GM04504 (cell line): ENCODE measurements at regions not wholly inside any gene's neighbourhood (a gene's known extent, or its start where the extent isn't known, plus 50 kb on each side); places are given as distances from the start of the nearest gene placed in this dataset.

Source experiments
- DNase-seq: peaks from one replicate; pipeline ENCODE4 v3.0.0-alpha.2; 2012; ENCODE audit warnings: low read depth

DNA sequence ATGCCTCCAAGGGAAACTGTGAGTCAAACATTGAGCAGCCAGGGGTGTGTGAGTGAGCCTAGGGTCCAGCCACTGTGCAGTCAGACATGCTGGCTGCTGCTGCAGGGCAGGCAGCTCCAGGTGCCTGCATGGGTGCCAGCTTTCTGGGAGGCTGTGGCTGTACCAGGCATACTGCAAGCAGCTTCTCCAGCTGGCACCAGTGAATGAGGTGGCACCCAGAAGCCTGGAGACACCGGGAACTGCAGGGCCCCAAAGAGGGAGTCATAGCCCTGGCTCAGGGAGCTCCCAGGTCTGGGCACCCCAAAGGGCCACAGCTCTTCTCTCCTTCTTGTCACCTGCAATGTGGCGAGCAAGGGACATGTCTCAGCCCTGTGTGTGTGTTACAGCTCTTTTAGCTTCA, 283.2 kb downstream of the RPRM start:
- no peak for DNase-seq

DNA sequence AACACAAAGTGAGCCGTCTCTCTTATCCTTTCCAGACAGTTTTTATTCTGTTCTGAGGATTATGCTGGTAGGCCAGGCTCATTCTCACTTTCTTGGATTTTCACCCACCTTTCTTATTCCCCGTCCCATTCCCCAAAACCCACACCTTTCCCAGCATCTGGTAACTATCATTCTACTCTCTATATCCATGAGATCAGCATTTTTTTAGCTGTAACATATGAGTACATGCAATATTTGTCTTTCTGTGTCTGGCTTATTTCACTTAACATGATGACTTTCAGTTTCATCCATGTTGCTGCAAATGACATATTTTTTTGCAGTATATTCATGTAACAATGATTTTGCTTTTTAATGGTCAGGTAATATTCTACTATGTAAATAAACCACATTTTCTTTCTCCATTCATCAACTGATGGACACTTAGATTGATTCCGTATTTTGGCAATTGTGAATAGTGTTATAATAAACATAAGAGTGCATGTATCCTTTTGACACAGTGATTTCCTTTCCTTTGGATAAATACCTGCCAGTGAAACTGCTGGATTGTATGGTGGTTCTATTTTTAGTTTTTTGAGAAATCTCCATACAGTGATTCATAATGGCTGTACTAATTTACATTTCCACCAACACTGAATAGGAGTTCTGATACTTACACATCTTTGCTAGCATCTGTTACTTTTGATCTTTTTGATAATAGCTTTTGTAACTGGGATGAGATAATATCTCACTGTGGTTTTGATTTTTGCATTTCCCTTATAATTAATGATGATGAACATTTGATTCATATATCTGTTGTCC, 289.3 kb downstream of the RPRM start:
- DNase-seq: no peak

DNA sequence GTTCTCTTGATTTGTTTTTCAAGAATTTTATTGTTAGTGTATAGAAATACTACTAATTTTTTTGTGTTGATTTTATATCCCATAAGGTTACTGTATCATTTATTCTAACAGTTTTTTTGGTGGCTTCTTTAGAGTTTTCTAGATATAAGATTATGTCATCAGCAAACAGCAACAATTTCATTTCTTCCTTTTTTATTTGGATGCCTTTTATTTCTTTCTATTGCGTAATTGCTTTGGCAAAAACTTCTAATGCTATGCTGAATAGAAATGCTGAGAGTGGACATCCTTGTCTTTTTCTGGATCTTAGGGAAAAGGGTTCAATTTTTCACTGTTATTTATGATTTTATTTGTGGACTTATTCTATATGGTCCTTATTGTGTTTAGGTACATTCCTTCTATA, 298.8 kb downstream of the RPRM start:
- no peak for DNase-seq

DNA sequence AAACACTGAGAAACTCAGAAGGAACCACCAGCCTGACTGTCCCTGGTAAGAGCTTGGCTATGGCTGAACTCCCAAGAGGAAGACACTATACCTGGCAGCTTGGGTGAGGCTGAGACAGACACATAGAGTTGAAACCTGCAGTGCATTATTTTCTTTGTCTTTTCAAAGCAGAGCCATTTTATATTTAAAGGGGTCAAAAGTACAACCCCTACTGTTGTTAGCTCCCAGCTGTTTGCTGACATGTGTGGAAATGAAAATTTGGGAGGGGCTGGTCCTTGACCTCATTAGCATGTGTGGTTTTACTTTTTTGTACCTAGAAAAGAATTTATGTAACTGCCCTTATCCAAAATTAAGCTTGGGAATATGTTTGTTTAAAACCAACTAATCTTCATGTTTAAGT, 309.0 kb downstream of the RPRM start:
- DNase-seq: no peak

DNA sequence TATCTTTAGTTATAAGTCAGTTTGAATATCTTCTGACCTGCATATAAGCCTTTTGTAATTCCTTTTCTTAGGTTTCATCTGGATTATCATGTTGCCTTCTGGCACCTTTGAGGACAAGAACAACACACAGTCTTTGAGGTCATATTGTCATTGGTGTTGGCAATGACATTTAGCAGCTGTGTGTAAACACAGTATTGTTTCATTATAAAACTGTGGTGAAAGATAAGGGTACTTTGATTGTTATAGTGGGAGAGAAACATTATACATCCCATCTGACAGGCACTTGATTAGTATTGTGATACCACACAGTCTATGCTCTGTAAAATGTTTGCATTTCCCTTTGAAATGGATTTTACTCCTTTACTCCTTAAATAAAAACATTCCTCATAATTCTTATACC, 313.5 kb downstream of the RPRM start:
- no peak for DNase-seq

DNA sequence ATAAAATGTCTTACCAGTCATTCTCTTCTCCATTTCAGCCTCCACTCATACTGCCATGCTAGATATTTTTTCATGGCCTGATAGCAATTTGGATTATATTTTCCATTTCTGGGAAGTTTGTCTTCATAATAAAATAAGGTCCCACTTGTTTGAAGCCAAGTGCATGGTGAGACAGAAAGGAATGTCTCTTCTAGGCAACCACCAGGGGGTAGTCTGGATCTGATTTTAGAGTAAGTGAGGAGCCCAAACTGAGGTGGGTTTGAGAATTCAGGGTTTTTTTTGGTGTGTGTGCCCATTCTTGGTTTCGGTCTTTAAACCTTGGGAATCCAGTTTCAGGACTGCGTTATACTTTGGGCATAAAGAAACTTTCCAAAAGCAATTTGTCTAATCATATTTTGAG, 315.5 kb downstream of the RPRM start:
- DNase-seq: no peak

DNA sequence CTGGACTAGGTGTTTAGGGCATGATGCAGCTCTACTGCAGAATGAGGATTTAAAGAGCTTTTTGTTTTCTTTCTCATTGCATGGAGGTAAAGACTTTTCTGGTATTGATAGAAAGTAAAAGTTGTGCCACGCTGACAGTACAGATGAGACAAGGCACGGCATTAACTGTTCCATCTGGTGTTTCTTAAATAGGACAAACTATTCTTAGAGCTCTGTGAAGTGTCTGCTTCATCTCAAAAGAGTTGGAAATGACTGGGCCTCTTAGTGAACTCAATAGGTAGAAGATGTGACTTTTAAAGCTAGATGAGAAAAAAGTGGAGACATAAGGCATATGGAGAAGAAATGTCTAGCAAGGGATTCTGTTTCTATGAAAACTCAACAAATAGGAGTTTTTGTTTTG, 321.8 kb downstream of the RPRM start:
- no peak for DNase-seq

DNA sequence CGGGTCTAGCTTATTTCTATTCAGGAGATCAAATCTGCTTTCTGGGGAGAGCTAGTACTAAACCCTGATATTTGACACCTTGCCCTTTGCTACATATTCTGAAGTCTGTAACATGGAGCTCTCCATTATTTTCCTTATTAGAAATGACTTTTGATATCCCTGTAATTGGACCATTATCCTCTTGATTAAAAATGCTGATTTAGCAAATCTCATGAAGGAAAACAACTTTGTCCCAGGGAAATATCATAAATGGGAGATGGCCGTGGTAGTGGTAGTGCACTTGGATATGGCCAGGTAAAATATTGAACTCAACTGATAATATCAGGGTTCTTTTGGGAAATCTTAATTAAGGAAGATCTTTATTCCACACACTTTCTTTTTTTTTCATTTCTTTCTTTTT, 326.5 kb downstream of the RPRM start:
- DNase-seq: no peak

DNA sequence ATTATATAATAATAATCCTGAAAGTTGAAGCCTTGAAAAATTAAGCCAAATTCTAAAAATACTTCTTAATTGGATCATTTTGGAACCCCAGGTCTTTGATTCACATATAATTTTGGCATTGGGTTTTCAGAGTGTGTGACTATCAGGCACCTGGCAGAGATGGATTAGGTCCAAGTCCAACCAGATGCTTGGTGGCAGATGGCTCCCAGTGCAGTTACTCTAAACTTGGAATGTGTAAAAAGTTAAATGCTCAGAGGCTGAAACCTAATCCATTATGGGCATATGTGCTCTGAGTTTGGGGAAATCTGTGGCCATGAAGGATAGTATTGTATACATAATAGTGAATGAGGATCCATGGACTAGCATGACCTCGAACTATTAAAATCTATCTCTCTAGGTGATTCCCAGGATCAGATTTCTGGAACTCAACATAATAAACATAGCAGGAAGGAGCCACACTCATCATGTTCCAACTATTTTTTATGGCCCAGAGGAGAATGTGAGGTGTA, 333.0 kb downstream of the RPRM start:
- no peak for DNase-seq

DNA sequence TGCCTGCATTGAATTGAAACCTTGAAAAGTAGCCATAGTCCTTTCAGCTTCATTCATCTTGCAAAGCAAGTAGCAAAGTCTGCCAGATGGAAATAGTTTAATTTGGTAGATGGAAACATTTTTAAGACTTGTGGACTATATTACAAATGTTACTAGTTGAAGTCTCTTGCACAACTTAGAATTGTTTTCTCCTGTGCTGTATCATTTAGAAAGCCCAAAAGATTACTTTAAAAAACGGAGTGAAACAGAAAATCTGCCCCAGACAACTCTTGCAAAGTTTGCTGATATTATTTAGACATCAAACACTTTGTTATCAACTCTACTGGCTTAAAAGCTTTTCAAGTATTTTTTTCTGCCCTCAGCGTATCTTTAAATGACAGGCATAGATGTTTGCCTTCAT, 335.0 kb downstream of the RPRM start:
- DNase-seq: no peak

DNA sequence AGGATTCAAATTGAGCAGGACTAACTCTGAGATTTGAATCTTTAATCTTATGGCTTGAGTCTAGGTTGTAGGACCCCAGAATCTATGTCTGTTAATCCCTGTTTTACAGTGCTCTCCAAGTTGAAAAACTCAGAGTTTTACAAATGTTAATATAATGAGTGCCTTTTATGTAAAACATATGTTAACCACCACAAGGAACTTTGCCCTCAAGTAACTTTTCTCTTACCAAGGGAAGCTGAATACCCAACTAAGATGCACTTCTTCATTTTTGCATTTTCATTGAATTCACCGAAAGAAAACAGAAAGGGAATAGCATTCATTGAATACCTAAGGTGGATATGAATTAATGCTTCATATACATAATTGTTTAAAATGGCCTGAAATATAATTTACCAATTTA, 338.1 kb downstream of the RPRM start:
- no peak for DNase-seq

DNA sequence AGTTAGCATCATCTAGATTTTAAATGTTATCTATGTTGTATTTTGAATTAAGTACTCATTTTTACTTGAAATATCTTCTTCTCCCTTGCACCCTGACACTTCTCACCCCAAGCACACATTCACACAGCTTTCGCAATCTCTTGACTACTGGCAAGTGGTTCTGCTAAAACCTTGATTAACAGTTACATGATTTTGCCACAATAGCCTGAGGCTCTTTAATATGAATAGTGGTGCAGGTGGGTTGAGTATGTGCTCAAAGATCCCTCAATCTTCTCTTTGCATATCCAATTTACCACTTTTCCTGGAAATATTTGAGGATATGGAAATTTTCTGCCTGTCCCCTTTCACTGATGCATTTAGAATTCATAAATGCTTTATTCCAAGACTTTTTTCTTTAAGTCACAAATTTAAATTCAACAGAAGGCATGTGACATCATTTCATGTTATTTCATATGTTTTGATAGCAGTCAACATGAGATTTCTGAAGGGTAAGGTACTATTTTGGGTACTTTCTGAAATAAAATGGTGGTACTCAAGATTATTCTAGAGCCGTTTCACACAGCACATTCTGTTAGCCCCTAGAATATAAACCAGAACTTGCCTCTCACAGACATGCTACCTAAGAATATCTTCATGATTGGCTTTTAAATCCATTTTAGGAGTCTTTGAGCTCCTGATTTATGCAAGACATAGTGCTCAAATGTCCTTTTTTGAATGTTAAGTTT, 339.7 kb downstream of the RPRM start:
- DNase-seq: no peak

DNA sequence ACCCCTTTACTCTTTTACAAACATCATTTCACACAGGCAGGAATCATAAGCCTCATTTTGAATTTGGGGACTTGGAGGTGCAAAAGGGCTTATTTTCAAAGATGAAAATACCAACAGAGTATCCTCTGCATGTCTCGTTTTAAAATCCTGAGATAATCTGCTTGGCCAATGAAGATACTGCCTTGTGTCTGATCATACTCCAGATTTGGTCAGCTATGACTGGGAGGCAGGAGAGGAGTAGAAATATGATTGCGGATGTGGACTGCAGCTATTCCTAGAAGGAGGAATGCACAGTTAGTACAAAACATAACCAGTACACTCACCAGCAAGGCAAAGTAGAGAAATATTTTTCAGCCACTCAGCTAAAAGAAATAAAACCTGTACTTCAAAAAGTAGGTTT, 342.3 kb downstream of the RPRM start:
- DNase-seq: no peak

DNA sequence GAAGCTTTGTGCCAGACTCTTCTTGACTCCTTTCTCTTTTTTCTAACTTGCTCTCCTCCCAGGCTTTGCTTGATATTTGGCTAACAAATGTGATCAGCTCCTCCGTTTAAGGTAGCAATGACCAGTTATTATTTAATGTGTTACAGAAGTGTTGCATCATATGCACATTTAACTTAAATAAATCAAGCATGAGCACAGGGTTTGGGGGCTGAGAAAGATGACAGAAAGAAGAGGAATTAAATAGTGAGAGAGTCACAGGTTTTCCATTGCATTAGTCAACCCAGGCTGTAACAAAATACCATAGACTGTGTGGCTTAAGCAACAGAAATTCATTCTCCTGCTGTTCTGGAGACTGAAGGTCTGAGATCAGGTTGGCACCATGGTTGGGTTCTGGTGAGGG, 343.8 kb downstream of the RPRM start:
- DNase-seq: no peak

DNA sequence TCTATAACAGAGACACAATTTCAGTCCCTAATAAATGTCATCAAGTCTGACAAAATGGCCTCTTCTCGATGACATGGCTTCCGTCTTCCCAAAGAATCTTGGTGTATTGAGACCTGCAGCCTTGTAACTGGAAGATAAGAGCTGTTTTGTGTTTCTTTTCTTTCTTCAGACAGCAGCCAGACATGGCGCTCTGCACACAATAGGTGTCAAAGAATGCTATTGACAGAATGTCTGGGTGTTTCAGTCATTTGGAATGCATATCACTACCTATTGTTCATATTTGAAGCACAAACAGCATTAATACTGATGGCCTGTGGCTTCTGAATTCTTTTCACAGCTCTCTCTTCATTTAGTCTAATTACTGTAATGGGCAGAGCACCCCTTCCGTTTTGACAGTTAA, 344.8 kb downstream of the RPRM start:
- DNase-seq: no peak

DNA sequence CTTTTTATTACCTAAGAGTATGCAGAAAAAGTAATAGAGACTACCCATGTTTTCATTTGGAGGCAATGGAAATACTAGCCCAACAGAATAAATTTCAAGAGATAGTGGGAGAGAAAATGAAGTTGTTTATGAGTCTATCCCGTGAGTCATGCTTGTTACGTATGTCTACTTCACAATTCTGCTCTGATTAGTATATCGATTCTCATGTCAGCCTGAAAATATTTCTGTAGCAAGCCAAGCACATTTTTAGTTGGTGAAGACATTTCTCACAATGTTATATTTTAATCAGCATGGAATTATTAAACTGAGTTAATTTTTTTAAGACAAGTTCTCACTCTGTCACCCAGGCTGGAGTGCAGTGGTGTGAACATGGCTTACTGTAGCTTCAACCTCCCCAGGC, 346.1 kb downstream of the RPRM start:
- no peak for DNase-seq

DNA sequence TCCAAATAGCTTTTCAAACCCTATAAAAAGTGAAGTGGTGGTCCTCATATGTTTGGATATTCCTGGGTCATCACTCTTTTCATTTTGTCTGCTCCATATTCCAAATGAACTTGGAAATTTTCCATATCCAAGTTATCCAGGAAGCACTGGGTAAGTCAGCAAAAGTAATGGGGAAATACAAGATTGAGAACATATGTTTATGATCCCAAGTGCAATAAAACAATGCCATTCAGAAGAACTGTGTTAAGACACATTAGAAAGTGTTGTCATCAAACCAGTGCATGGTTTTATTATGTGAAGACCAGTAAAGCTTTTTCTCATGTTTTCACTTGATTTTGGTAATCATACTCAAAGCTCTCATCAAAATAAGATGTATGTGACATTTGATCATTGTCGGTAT, 363.4 kb downstream of the RPRM start:
- DNase-seq: no peak

DNA sequence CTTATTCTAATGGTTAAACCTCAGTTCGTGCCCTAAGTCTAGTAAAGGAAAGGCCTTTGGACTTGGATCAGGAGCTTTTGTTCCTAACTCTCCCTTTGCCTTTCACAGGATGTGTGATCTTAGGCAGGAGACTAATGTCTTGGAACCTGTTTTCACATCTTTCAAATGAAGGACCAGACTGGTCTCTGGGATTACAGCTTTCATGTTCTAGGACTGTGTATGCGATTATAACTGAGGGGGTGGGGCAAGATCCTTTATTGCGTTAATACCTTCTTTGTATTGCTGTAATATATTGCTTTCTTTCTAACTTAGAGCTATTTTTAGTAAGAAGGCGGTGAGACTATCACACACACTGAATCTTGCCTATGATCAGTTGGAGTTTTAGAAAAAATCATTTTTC, 368.1 kb downstream of the RPRM start:
- DNase-seq: no peak

DNA sequence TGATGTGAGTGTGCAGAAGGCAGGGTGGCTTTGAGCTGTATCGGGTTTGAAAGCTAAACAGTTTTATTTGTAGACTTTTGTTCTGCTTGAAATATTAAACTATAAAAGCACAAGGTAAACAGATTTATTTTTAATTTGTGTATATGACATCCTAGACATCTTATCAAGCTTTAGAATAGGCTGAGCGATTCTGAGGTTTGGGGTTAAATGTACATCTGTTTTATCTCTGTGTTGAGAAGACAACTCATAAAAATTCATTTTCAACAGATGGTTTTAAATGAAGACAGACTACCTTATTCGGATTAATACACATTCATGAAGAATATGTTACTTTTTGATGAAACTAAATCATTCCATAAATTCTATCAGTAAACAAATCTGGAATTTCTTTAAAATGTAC, 368.8 kb downstream of the RPRM start:
- DNase-seq: no peak

DNA sequence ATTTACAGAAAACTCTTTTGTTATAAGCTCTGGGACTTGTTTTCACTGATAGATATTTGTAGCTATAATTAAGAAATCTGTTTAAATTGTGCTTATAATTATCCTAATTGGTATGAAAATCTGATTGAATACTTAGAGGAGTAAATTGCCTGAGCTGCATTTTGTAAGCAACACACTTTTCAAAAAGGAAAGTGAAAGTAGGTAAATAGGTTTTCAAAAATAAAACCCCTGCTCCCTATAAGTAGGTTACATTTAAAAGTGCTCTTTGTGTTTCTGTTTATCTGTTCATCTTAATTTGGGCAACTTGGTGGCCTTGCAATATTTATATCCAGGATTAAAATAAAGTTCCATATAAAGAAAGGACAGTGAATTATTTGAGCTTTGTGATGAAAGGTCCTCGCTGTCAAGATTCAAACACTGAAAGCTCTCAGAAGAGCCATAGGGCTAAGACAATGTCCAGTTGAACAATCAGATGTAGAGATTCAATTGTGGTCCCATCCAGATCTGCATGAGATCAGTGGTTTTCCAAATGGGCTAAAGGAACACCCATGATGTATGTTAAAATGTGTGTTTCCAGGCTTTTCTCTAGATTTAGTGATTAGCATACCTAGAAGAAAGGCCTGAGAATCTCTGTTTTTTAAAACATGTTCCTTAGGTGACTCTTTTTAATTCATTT, 371.6 kb downstream of the RPRM start:
- DNase-seq: no peak

DNA sequence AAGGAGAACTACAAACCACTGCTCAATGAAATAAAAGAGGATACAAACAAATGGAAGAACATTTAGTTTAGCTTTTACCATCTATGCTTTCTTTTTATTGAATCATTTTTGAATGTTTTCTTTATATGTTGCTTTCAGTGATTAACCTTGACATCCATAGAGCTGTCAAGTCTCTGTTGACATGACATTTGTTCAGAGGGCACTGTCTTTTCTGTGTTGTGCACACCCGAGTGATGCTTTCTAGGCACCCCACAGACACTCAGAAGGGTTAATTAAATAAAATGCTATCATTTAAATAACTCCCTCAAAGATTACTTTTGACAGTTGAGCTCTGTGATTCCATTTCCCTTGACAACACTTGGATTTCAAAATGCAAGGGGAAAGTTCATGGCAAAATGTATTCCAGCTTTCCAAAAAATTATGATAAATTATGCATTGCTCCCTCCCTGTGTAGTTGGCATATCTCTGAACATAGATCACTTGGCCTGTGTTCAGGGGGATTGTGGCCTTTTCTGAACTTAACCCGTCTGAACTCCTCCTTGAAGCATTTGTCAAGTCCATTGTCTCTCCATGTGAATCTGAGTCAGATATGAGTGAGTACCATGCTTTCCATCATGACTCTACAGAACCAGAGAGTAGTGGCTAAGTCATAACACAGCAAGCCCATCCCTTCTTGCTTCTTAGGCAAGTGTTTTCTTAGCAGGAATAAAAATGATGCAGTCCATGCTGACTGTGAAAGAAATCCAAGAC, 372.6 kb downstream of the RPRM start:
- DNase-seq: no peak

DNA sequence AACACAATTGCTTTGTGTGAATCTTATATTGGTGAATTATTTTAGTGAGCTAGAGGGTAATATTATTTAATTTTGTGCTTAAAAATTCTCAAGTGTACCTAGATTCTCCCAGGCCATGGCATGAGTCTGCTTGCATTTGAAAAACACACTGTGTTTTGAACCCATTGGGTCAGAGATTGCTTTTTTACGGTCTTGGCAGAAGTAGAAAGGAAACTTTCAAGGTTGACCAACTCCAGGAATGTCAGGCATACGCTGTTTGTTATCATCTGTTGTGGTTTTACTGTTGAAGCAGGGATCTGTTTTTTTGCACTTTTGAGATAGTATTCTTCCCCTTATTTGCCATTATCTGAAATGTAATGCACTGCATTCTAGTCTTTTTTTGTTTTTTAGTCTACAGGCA, 377.4 kb downstream of the RPRM start:
- DNase-seq: no peak
